DOHH2 (cell line): ENCODE measurements at regions not wholly inside any gene's neighbourhood (a gene's known extent, or its start where the extent isn't known, plus 50 kb on each side); places are given as distances from the start of the nearest gene placed in this dataset.

Source experiments
- H3F3A ChIP-seq: fragments of 200-600 bp; sonication (generic), shearing (Covaris generic); 2 replicates; pipeline ENCODE4 v1.6.0; 2016; ENCODE audit warnings: antibody characterized with exemption, mild to moderate bottlenecking; ENCODE audit not compliant: control insufficient read depth, insufficient read depth
- H3K27ac ChIP-seq: fragments of 200-600 bp; sonication (generic); 2 replicates; pipeline ENCODE4 v1.5.1; 2014; ENCODE audit warnings: low read depth, mild to moderate bottlenecking, low read length, moderate library complexity
- H3K27me3 ChIP-seq: fragments of 200-600 bp; sonication (generic); 2 replicates; pipeline ENCODE4 v1.6.1; 2014; ENCODE audit warnings: mild to moderate bottlenecking, low read length, mixed read lengths; ENCODE audit not compliant: control insufficient read depth
- H3K36me3 ChIP-seq: fragments of 200-600 bp; sonication (generic); 2 replicates; pipeline ENCODE4 v1.6.1; 2014; ENCODE audit warnings: mild to moderate bottlenecking, low read length, moderate library complexity, mixed read lengths; ENCODE audit not compliant: control insufficient read depth
- H3K4me1 ChIP-seq: fragments of 200-600 bp; sonication (generic); 2 replicates; pipeline ENCODE4 v1.6.1; 2014; ENCODE audit warnings: mild to moderate bottlenecking, low read length, mixed read lengths; ENCODE audit not compliant: control insufficient read depth
- H3K4me2 ChIP-seq: fragments of 200-600 bp; sonication (generic); 2 replicates; pipeline ENCODE4 v1.6.0; 2014; ENCODE audit warnings: mild to moderate bottlenecking, low read length, moderate library complexity
- H3K4me3 ChIP-seq: fragments of 200-600 bp; sonication (generic); 2 replicates; pipeline ENCODE4 v1.5.1; 2014; ENCODE audit warnings: mild to moderate bottlenecking, low read length, mixed read lengths
- H3K79me2 ChIP-seq: fragments of 200-600 bp; sonication (generic); 2 replicates; pipeline ENCODE4 v1.6.1; 2014; ENCODE audit warnings: mild to moderate bottlenecking, low read length, mixed read lengths; ENCODE audit not compliant: control insufficient read depth
- H3K9me2 ChIP-seq: fragments of 200-600 bp; sonication (generic); replicated peaks from 2 replicates; pipeline ENCODE4 v1.6.1; 2014; ENCODE audit warnings: mild to moderate bottlenecking, low read length, mixed read lengths; ENCODE audit not compliant: control insufficient read depth
- H3K9me3 ChIP-seq: fragments of 200-600 bp; sonication (generic); 2 replicates; pipeline ENCODE4 v1.6.1; 2014; ENCODE audit warnings: antibody characterized with exemption, low read length, mixed read lengths; ENCODE audit not compliant: control insufficient read depth, insufficient read depth
- H4K20me1 ChIP-seq: fragments of 200-600 bp; sonication (generic); 2 replicates; pipeline ENCODE4 v1.6.0; 2014; ENCODE audit warnings: low read depth, mild to moderate bottlenecking, antibody characterized with exemption, low read length, moderate library complexity; ENCODE audit not compliant: control insufficient read depth, insufficient read depth
- CTCF ChIP-seq: fragments of 200-600 bp; sonication (generic); IDR thresholded peaks from one replicate; pipeline ENCODE4 v1.5.1; 2014; ENCODE audit warnings: antibody characterized with exemption, mild to moderate bottlenecking, low read depth, low read length; ENCODE audit not compliant: poor library complexity, severe bottlenecking
- EZH2phosphoT487 ChIP-seq: fragments of 200-600 bp; sonication (generic); IDR thresholded peaks from 2 replicates; pipeline ENCODE4 v1.6.1; 2017; ENCODE audit warnings: borderline replicate concordance, mild to moderate bottlenecking, antibody characterized with exemption, low read length, moderate library complexity, mixed read lengths

- TF ChIP-seq EZH2phosphoT487, result no peak
- no peak for TF ChIP-seq CTCF
- Histone ChIP-seq H3K4me1 (peaks cover 24% of the 10 kb centered on the region), H3K27ac (no peak overlapping the region)
These were observed 114.5 kb downstream of the C9orf152 start for GRCh38 chr9:110093417-110093816.

GRCh38 chr9:110093871-110094270 is 114.1 kb downstream of the C9orf152 start:
- Histone ChIP-seq H3K36me3 (peaks cover 42% of the 10 kb centered on the region), H4K20me1 (peaks cover 14% of the 10 kb centered on the region), H3K4me2 (no peak overlapping the region), H3K79me2 (peaks cover 88% of the 10 kb centered on the region), H3F3A (no peaks in the 10 kb centered on the region), H3K4me3 (no peak overlapping the region), H3K27ac (no peak overlapping the region), H3K9me3 (no peaks in the 10 kb centered on the region), H3K9me2 (no peaks in the 10 kb centered on the region), H3K4me1 (peaks cover 28% of the 10 kb centered on the region), H3K27me3 (no peaks in the 10 kb centered on the region)
- TF ChIP-seq CTCF (no peak), EZH2phosphoT487 (no peak)

More at GRCh38 chr9:110093417-110093816, 114.5 kb downstream of the C9orf152 start:
- no peaks in the 10 kb centered on the region for H3F3A ChIP-seq
- no peak overlapping the region for H3K4me2 ChIP-seq
- H3K36me3 ChIP-seq, result peaks cover 39% of the 10 kb centered on the region
- no peaks in the 10 kb centered on the region for H3K27me3 ChIP-seq
- no peaks in the 10 kb centered on the region for H3K9me2 ChIP-seq
- no peaks in the 10 kb centered on the region for H3K9me3 ChIP-seq
- H4K20me1 ChIP-seq, result peaks cover 14% of the 10 kb centered on the region
- no peak overlapping the region for H3K4me3 ChIP-seq
- H3K79me2 ChIP-seq, result peaks cover 88% of the 10 kb centered on the region

DNA sequence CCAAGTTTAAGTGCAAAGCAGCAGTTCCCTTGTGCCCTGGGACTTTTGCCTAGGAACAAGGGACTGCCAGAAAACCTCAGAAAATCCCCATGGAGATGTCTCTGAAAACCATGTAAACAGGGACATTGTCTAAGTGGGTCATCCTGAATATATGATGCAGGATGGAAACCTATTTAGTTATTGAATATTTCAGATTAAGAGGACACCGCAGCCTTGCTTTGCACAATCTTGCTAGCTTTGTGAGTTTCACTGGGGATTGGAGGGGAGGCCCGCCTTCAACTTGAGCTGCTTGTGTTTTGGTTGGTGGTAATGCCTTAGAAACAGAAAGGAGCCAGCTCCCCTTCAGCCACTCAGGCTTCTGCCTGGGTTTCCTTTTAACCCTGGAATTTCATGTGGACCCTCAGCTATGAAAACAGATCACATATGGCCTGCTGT is 112.8 kb downstream of the C9orf152 start:
- Histone ChIP-seq H3K79me2 (peaks cover 87% of the 10 kb centered on the region), H4K20me1 (peaks cover 15% of the 10 kb centered on the region)

More for the DNA sequence above, 112.8 kb downstream of the C9orf152 start:
- Histone ChIP-seq H3K4me2 (no peak overlapping the region), H3K4me1 (peaks cover 32% of the 10 kb centered on the region), H3K4me3 (no peak overlapping the region), H3K27me3 (no peaks in the 10 kb centered on the region), H3K9me3 (no peaks in the 10 kb centered on the region), H3K9me2 (no peaks in the 10 kb centered on the region), H3K36me3 (peaks cover 42% of the 10 kb centered on the region), H3K27ac (no peak overlapping the region), H3F3A (no peaks in the 10 kb centered on the region)
- TF ChIP-seq EZH2phosphoT487 (no peak), CTCF (no peak)
